DND-41 (cell line): ENCODE measurements at regions not wholly inside any gene's neighbourhood (a gene's known extent, or its start where the extent isn't known, plus 50 kb on each side); places are given as distances from the start of the nearest gene placed in this dataset.
"Not testable (repeated sequence)": the region's sequence is repeated elsewhere in the genome, so short reads cannot be mapped to it uniquely, and the experiment has no call there.

Source experiments
- ATAC-seq: fragments of 200-7000 bp; cut with Tn5 transposase; 3 replicates; pipeline ENCODE4 v1.9.1; 2021; ENCODE audit warnings: low read depth; ENCODE audit not compliant: insufficient read depth
- DNase-seq: peaks from one replicate; pipeline ENCODE4 v3.0.0-alpha.2; 2020
- H2AFZ ChIP-seq: 2 replicates; pipeline ENCODE4 v1.6.0; 2012; ENCODE audit warnings: low read depth, low read length
- H3K27ac ChIP-seq: 2 replicates; pipeline ENCODE4 v1.5.1; 2012; ENCODE audit warnings: low read length, inconsistent platforms
- H3K27me3 ChIP-seq: fragments of 200-600 bp; sonication (generic); 2 replicates; pipeline ENCODE4 v1.6.0; 2012; ENCODE audit warnings: low read length, mild to moderate bottlenecking, inconsistent platforms; ENCODE audit not compliant: insufficient read depth, poor library complexity
- H3K36me3 ChIP-seq: 2 replicates; pipeline ENCODE4 v1.5.1; 2012; ENCODE audit warnings: low read length, inconsistent platforms; ENCODE audit not compliant: insufficient read depth
- H3K4me1 ChIP-seq: 2 replicates; pipeline ENCODE4 v1.5.1; 2012; ENCODE audit warnings: mild to moderate bottlenecking, low read length; ENCODE audit not compliant: insufficient read depth
- H3K4me2 ChIP-seq: 2 replicates; pipeline ENCODE4 v1.6.0; 2012; ENCODE audit warnings: mild to moderate bottlenecking, moderate library complexity, low read length, inconsistent platforms; ENCODE audit not compliant: insufficient read depth
- H3K4me3 ChIP-seq, 2 experiments: fragments of 200-600 bp in 1 of 2; shearing (Covaris generic) in 1 of 2; 2 replicates each; pipeline ENCODE4 v1.5.1; 2012 to 2016; ENCODE audit warnings: inconsistent platforms in 2 of 2, low read length in 2 of 2, mild to moderate bottlenecking in 2 of 2, low read depth in 1 of 2, moderate library complexity in 1 of 2
- H3K79me2 ChIP-seq: 2 replicates; pipeline ENCODE4 v1.6.0; 2012; ENCODE audit warnings: low read length, inconsistent platforms; ENCODE audit not compliant: insufficient read depth
- H3K9ac ChIP-seq: 2 replicates; pipeline ENCODE4 v1.6.0; 2012; ENCODE audit warnings: low read depth, mild to moderate bottlenecking, inconsistent platforms, low read length, moderate library complexity
- H3K9me3 ChIP-seq: 2 replicates; pipeline ENCODE4 v1.5.1; 2012; ENCODE audit warnings: low read length, moderate library complexity, mild to moderate bottlenecking, inconsistent platforms; ENCODE audit not compliant: insufficient read depth, severe bottlenecking
- H4K20me1 ChIP-seq: 2 replicates; pipeline ENCODE4 v1.6.0; 2012; ENCODE audit warnings: low read length; ENCODE audit not compliant: insufficient read depth

GRCh38 chr21:5230561-5230960 lies 5290.8 kb upstream of the TPTE start:
- H3K9me3 ChIP-seq, H4K20me1 ChIP-seq, H3K4me3 ChIP-seq, H3K27me3 ChIP-seq, H3K4me1 ChIP-seq, H3K36me3 ChIP-seq, H3K4me2 ChIP-seq, H3K79me2 ChIP-seq, H3K27ac ChIP-seq, ATAC-seq, DNase-seq, H2AFZ ChIP-seq, H3K9ac ChIP-seq: not testable (repeated sequence)

GRCh38 chr21:5231261-5231660 lies 5290.1 kb upstream of the TPTE start:
- DNase-seq, H3K79me2 ChIP-seq, H3K4me1 ChIP-seq, H2AFZ ChIP-seq, H3K9ac ChIP-seq, H3K4me3 ChIP-seq, H3K9me3 ChIP-seq, H3K4me2 ChIP-seq, H3K27me3 ChIP-seq, H4K20me1 ChIP-seq, H3K36me3 ChIP-seq, ATAC-seq, H3K27ac ChIP-seq: not testable (repeated sequence)

- not testable (repeated sequence) for H3K4me2 ChIP-seq, H3K27ac ChIP-seq, ATAC-seq, H4K20me1 ChIP-seq, H3K27me3 ChIP-seq, H3K36me3 ChIP-seq, H3K4me1 ChIP-seq, H3K9me3 ChIP-seq, H3K4me3 ChIP-seq, H3K79me2 ChIP-seq, H3K9ac ChIP-seq, DNase-seq, H2AFZ ChIP-seq
Measured at GRCh38 chr21:5232176-5232958, 5289.0 kb upstream of the TPTE start.

GRCh38 chr21:5235761-5236160 lies 5285.6 kb upstream of the TPTE start:
- H2AFZ ChIP-seq, H3K27ac ChIP-seq, H4K20me1 ChIP-seq, ATAC-seq, H3K9me3 ChIP-seq, H3K4me1 ChIP-seq, H3K36me3 ChIP-seq, H3K4me3 ChIP-seq, H3K9ac ChIP-seq, DNase-seq, H3K4me2 ChIP-seq, H3K27me3 ChIP-seq, H3K79me2 ChIP-seq: not testable (repeated sequence)

- not testable (repeated sequence) for H3K4me3 ChIP-seq, H3K27me3 ChIP-seq, H3K79me2 ChIP-seq, DNase-seq, H3K9ac ChIP-seq, H3K36me3 ChIP-seq, H2AFZ ChIP-seq, H3K9me3 ChIP-seq, H3K27ac ChIP-seq, H3K4me2 ChIP-seq, ATAC-seq, H4K20me1 ChIP-seq, H3K4me1 ChIP-seq
Measured at GRCh38 chr21:5236846-5237675, 5284.3 kb upstream of the TPTE start.

- H3K4me1 ChIP-seq, H3K27ac ChIP-seq, H3K9me3 ChIP-seq, H3K9ac ChIP-seq, DNase-seq, H3K79me2 ChIP-seq, H3K36me3 ChIP-seq, H2AFZ ChIP-seq, H3K4me3 ChIP-seq, ATAC-seq, H3K27me3 ChIP-seq, H3K4me2 ChIP-seq, H4K20me1 ChIP-seq: not testable (repeated sequence)
Measured at GRCh38 chr21:5240521-5240920, 5280.9 kb upstream of the TPTE start.

- not testable (repeated sequence) for H3K4me2 ChIP-seq, H2AFZ ChIP-seq, H3K9ac ChIP-seq, H3K4me1 ChIP-seq, H3K9me3 ChIP-seq, H3K36me3 ChIP-seq, H3K79me2 ChIP-seq, H3K27ac ChIP-seq, H3K4me3 ChIP-seq, ATAC-seq, H4K20me1 ChIP-seq, DNase-seq, H3K27me3 ChIP-seq
Measured at GRCh38 chr21:5242732-5243131, 5278.7 kb upstream of the TPTE start.

GRCh38 chr21:5243257-5243656 lies 5278.1 kb upstream of the TPTE start:
- not testable (repeated sequence) for H3K36me3 ChIP-seq, H2AFZ ChIP-seq, H3K27me3 ChIP-seq, H3K9ac ChIP-seq, H3K79me2 ChIP-seq, H3K9me3 ChIP-seq, H3K4me3 ChIP-seq, DNase-seq, H3K4me1 ChIP-seq, H3K27ac ChIP-seq, ATAC-seq, H4K20me1 ChIP-seq, H3K4me2 ChIP-seq
